Activated CD4-positive, alpha-beta memory T cell treated with anti-CD3 and anti-CD28 coated beads for 36 hours (primary cell): ENCODE measurements at regions not wholly inside any gene's neighbourhood (a gene's known extent, or its start where the extent isn't known, plus 50 kb on each side); places are given as distances from the start of the nearest gene placed in this dataset.

Experiments used
- CTCF ChIA-PET: fragments of 350-600 bp; sonication (Branson Sonifier 250); formaldehyde crosslinking; loops from one replicate; lab custom pipeline; 2021; ENCODE audit warnings: antibody characterized with exemption, inconsistent platforms; lab: Charles Lee
- POLR2A ChIA-PET: fragments of 350-600 bp; sonication (Branson Sonifier 250); formaldehyde crosslinking; loops from one replicate; lab custom pipeline; 2021; ENCODE audit warnings: antibody characterized with exemption; lab: Charles Lee
- DNase-seq: peaks from one replicate; pipeline ENCODE4 v3.0.0-alpha.2; 2020
- H3K27ac Mint-ChIP-seq: one replicate; pipeline ENCODE4 v1.8.0; 2021; ENCODE audit warnings: mixed read lengths
- H3K27me3 Mint-ChIP-seq: one replicate; pipeline ENCODE4 v1.8.0; 2021; ENCODE audit warnings: mixed read lengths
- H3K36me3 Mint-ChIP-seq: one replicate; pipeline ENCODE4 v1.8.0; 2021; ENCODE audit warnings: mixed read lengths
- H3K4me1 Mint-ChIP-seq: one replicate; pipeline ENCODE4 v1.8.0; 2021; ENCODE audit warnings: low read depth, mixed read lengths
- H3K4me3 Mint-ChIP-seq: one replicate; pipeline ENCODE4 v1.8.0; 2021; ENCODE audit warnings: mild to moderate bottlenecking, mixed read lengths
- H3K9me3 Mint-ChIP-seq: one replicate; pipeline ENCODE4 v1.8.0; 2021; ENCODE audit warnings: mixed read lengths
- intact Hi-C: fragments of 100-400 bp; cut with micrococcal nuclease; formaldehyde crosslinking; loops from one replicate; pipeline ENCODE4 v1.15.1; 2023

DNA sequence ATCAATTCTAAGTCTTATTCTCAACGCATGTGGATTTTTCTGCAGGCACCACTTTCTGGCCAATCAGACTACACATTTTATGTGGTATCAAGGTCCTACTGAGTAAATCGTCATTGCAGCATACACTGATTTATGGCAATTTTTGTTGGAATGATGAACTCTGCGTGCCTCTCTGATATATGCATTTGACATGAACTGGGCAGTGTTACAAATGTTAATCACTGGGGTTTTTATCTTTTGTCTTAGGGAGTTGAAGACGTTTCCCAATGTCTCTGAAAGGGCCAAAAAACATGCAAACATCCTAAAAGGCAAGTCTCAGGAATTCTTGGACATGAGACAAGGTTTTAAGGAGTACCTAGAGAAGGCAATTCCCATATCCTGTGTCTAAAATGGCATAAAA is 809.5 kb upstream of the CELF2 start:
- H3K4me3 Mint-ChIP-seq, result no peak overlapping the region
- no peak overlapping the region for H3K27ac Mint-ChIP-seq
- intact Hi-C loops, result no loop called here
- H3K9me3 Mint-ChIP-seq, result peaks cover 12% of the 10 kb centered on the region
- no peaks in the 10 kb centered on the region for H3K4me1 Mint-ChIP-seq
- ChIA-PET CTCF (no interaction called here), POLR2A (no interaction called here)
- no peaks in the 10 kb centered on the region for H3K27me3 Mint-ChIP-seq
- no peaks in the 10 kb centered on the region for H3K36me3 Mint-ChIP-seq
- DNase-seq, result no peak

GRCh38 chr10:10209167-10209566 is 808.5 kb upstream of the CELF2 start:
- peaks cover 11% of the 10 kb centered on the region for H3K9me3 Mint-ChIP-seq
- no peaks in the 10 kb centered on the region for H3K36me3 Mint-ChIP-seq
- no peaks in the 10 kb centered on the region for H3K4me1 Mint-ChIP-seq
- no peak overlapping the region for H3K4me3 Mint-ChIP-seq
- intact Hi-C loops, result no loop called here
- ChIA-PET CTCF (no interaction called here), POLR2A (no interaction called here)
- no peak for DNase-seq
- H3K27ac Mint-ChIP-seq, result no peak overlapping the region
- no peaks in the 10 kb centered on the region for H3K27me3 Mint-ChIP-seq

DNA sequence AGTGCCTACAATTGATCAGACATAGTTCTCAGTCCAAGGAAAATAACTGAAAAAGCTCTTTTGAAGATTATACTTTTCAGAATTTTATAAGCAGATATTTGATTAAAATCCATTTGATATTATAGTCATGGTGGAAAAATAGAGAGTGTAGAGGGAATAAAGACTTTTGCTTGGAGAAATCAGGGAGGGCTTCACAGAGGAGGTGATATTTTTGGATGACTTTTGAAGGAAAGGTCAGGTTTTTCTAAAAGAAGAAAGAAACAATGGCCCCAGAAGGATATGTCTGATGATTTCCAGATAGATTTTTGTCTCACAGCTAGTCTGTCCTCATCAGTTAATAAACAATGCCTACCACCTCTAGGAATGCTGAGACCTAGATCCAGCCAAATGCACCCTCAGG is 806.3 kb upstream of the CELF2 start:
- ChIA-PET POLR2A (no interaction called here), CTCF (no interaction called here)
- Mint-ChIP-seq H3K27me3 (peaks cover 2% of the 10 kb centered on the region), H3K36me3 (no peaks in the 10 kb centered on the region), H3K9me3 (no peaks in the 10 kb centered on the region), H3K4me1 (no peaks in the 10 kb centered on the region), H3K27ac (no peak overlapping the region), H3K4me3 (no peak overlapping the region)
- no peak for DNase-seq
- intact Hi-C loops, result no loop called here

- ChIA-PET POLR2A (no interaction called here), CTCF (interaction anchor here (0.9 kb wide), 1 partner anchor 9 kb away, joined by 3 read pairs; no protein-coding TSS in a partner anchor)
- Mint-ChIP-seq H3K4me3 (no peak overlapping the region), H3K9me3 (no peaks in the 10 kb centered on the region), H3K36me3 (no peaks in the 10 kb centered on the region), H3K4me1 (no peaks in the 10 kb centered on the region), H3K27ac (no peak overlapping the region), H3K27me3 (peaks cover 2% of the 10 kb centered on the region)
- no peak for DNase-seq
- intact Hi-C loops, result no loop called here
These were observed 804.4 kb upstream of the CELF2 start for GRCh38 chr10:10213237-10213636.

DNA sequence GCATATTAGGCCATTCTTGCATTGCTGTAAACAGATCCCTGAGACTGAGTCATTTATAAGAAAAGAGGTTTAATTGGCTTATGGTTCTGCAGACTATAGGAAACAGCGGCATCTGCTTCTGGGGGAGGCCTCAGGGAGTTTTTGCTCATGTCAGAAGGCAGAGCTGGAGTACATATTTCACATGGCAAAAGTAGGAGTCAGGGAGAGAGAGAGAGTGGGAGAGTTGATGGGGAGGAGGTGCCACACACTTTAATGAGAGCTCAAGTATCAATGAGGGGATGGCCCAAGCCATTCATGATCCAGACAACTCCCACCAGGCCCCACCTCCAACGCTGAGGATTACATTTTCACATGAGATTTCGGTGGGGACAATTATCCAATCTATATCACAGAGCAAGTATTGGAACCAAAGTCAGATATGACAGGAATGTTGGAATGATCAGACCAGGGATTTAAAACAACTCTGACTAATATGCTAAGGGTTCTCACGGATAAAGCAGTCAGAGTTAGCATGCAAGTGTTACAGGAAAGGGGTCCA is 795.3 kb upstream of the CELF2 start:
- H3K27ac Mint-ChIP-seq, result no peak overlapping the region
- peaks cover 6% of the 10 kb centered on the region for H3K27me3 Mint-ChIP-seq
- CTCF ChIA-PET, result interaction anchor here (0.7 kb wide), 1 partner anchor 9 kb away, joined by 3 read pairs; no protein-coding TSS in a partner anchor
- intact Hi-C loops, result no loop called here
- no peaks in the 10 kb centered on the region for H3K9me3 Mint-ChIP-seq
- DNase-seq, result no peak
- no peaks in the 10 kb centered on the region for H3K36me3 Mint-ChIP-seq
- no peaks in the 10 kb centered on the region for H3K4me1 Mint-ChIP-seq
- H3K4me3 Mint-ChIP-seq, result no peak overlapping the region
- POLR2A ChIA-PET, result no interaction called here

- H3K4me3 Mint-ChIP-seq, result no peak overlapping the region
- H3K27ac Mint-ChIP-seq, result no peak overlapping the region
- POLR2A ChIA-PET, result no interaction called here
- H3K4me1 Mint-ChIP-seq, result no peaks in the 10 kb centered on the region
- H3K9me3 Mint-ChIP-seq, result no peaks in the 10 kb centered on the region
- intact Hi-C loops, result no loop called here
- CTCF ChIA-PET, result no interaction called here
- no peak for DNase-seq
- H3K27me3 Mint-ChIP-seq, result peaks cover 6% of the 10 kb centered on the region
- H3K36me3 Mint-ChIP-seq, result no peaks in the 10 kb centered on the region
These were observed 794.5 kb upstream of the CELF2 start for GRCh38 chr10:10223131-10223530.

DNA sequence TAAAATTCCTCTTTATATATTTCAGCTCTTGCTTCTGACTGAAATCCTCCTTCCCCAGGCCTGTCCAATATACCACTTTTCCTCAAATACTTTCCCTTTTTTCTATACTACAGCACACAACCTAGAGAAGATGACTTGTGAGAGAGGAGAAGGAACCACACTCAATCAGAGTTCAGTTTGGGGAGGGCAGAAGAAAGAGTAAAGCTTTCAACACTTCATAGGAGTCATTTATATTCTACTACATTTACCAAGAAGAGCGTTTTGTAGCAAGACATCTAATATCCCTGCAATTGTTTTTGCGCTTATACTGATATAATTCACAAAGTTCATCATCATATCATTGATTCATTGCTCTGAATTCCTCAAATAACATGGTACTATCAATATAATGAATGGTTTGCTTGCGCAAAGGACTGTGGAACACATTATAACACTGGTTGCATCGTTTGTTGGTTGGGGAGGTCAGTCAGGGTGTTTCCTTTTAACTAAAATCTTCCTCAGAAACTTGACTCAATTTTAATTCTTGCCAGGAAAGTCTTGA is 792.5 kb upstream of the CELF2 start:
- no peak overlapping the region for H3K4me3 Mint-ChIP-seq
- H3K27ac Mint-ChIP-seq, result no peak overlapping the region
- intact Hi-C loops, result no loop called here
- no peaks in the 10 kb centered on the region for H3K4me1 Mint-ChIP-seq
- DNase-seq, result no peak
- H3K36me3 Mint-ChIP-seq, result no peaks in the 10 kb centered on the region
- CTCF ChIA-PET, result no interaction called here
- peaks cover 6% of the 10 kb centered on the region for H3K27me3 Mint-ChIP-seq
- H3K9me3 Mint-ChIP-seq, result no peaks in the 10 kb centered on the region
- POLR2A ChIA-PET, result no interaction called here

DNA sequence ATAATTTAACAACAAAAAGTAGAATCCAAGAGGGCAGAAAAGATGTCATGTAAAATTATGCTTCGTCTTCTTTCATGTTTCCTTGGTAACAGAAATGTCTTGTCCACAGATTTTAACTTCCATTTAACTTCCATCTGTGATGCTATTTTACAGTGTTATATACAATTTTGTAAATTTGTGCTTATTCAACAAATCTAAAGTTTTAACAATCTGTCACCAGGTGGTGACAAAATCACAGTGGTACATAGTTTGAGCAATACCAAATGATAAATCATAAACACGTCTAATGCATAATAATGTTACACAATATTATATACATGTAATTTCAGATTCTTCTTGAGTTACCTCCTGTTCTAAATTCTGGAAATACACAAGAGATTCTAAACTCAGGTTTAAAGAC is 784.4 kb upstream of the CELF2 start:
- no peak overlapping the region for H3K27ac Mint-ChIP-seq
- H3K4me1 Mint-ChIP-seq, result no peaks in the 10 kb centered on the region
- no peaks in the 10 kb centered on the region for H3K9me3 Mint-ChIP-seq
- H3K27me3 Mint-ChIP-seq, result peaks cover 8% of the 10 kb centered on the region
- no peaks in the 10 kb centered on the region for H3K36me3 Mint-ChIP-seq
- ChIA-PET CTCF (no interaction called here), POLR2A (no interaction called here)
- no peak for DNase-seq
- intact Hi-C loops, result no loop called here
- no peak overlapping the region for H3K4me3 Mint-ChIP-seq

GRCh38 chr10:10235003-10235402 is 782.7 kb upstream of the CELF2 start:
- Mint-ChIP-seq H3K36me3 (no peaks in the 10 kb centered on the region), H3K27ac (no peak overlapping the region), H3K4me1 (no peaks in the 10 kb centered on the region), H3K4me3 (no peak overlapping the region), H3K9me3 (no peaks in the 10 kb centered on the region), H3K27me3 (peaks cover 8% of the 10 kb centered on the region)
- no peak for DNase-seq
- ChIA-PET CTCF (no interaction called here), POLR2A (no interaction called here)
- intact Hi-C loops, result no loop called here

DNA sequence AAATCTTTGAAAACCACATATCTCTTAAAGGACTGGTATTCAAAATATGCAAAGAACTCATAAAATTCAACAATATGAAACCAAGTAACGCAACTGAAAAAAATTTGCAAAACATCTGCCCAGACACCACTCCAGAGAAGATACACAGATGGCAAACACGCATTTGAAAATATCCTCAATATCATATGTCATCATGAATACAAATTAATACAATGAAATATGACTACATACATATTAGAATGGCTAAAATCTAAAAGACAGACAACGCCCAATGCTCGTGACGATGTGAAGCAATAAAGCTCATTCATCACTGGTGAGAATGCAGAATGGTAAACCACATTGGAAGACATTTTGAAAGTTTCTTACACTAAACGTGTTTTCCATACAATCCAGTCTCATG is 770.1 kb upstream of the CELF2 start:
- peaks cover 10% of the 10 kb centered on the region for H3K27me3 Mint-ChIP-seq
- intact Hi-C loops, result no loop called here
- no peak overlapping the region for H3K27ac Mint-ChIP-seq
- H3K4me3 Mint-ChIP-seq, result no peak overlapping the region
- ChIA-PET POLR2A (no interaction called here), CTCF (no interaction called here)
- no peaks in the 10 kb centered on the region for H3K4me1 Mint-ChIP-seq
- H3K36me3 Mint-ChIP-seq, result no peaks in the 10 kb centered on the region
- DNase-seq, result no peak
- peaks cover 2% of the 10 kb centered on the region for H3K9me3 Mint-ChIP-seq

DNA sequence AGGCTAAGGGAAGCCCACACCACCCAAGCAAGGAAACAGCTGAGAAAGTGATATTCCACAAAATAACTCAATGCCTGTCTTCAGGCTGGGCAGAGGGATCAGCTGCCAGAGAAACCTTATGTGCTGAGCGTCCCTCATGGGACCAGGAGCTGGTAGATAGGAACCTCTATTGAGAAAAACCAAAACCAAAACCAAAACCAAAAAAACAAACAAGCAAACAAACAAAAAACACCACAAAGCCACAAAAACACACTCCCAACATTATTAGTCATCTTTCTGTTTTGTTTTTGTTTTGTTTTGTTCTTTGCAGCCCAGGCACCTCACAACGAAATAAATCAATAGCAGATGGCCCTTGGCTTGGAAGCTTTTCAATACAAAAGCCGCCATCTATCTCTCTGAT is 760.8 kb upstream of the CELF2 start:
- H3K9me3 Mint-ChIP-seq, result peaks cover 5% of the 10 kb centered on the region

DNA sequence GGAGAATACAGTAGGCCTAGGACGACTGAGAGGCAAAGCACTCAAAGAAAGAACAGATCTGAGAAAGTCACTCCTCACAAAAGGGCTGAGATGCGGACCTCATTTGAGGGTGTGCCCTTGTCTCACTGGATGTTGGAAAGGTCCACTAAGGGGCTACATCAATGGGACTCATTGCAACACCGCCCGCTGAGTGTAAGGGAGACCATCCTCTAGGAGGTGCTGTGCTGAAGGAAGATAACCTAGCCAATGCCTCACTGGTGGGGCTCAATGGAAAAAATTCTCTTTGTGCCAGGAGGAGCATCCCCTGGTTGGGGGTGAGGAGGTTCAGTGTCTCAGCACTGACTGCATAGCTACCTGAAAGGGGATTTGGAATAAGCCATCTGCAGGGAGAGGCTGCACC is 758.7 kb upstream of the CELF2 start:
- Mint-ChIP-seq H3K4me3 (no peak overlapping the region), H3K4me1 (no peaks in the 10 kb centered on the region), H3K36me3 (no peaks in the 10 kb centered on the region), H3K27me3 (no peaks in the 10 kb centered on the region), H3K9me3 (peaks cover 5% of the 10 kb centered on the region), H3K27ac (no peak overlapping the region)
- intact Hi-C loops, result no loop called here
- ChIA-PET POLR2A (no interaction called here), CTCF (no interaction called here)
- no peak for DNase-seq

More for the DNA sequence above, 760.8 kb upstream of the CELF2 start:
- Mint-ChIP-seq H3K27me3 (no peaks in the 10 kb centered on the region), H3K4me3 (no peak overlapping the region), H3K36me3 (no peaks in the 10 kb centered on the region), H3K27ac (no peak overlapping the region), H3K4me1 (no peaks in the 10 kb centered on the region)
- CTCF ChIA-PET, result no interaction called here
- intact Hi-C loops, result no loop called here
- DNase-seq, result no peak
- POLR2A ChIA-PET, result interaction anchor here (0.6 kb wide), 1 partner anchor 846 kb away, joined by 4 read pairs; no protein-coding TSS in a partner anchor
